ENCODE measurements at regions not wholly inside any gene's neighbourhood (a gene's known extent, or its start where the extent isn't known, plus 50 kb on each side); places are given as distances from the start of the nearest gene placed in this dataset.

GRCh38 chr11:110778343-110778742 is 66.1 kb upstream of the ARHGAP20 start:
- Histone ChIP-seq H2BK15ac (ENCODE audit: low read depth, low read length) (no peak overlapping the region), H3K79me2 (ENCODE audit: insufficient read depth, low read length) (no peaks in the 10 kb centered on the region), H3K23me2 (ENCODE audit: insufficient read length, low read depth, low read length, poor library complexity, severe bottlenecking) (no peaks in the 10 kb centered on the region), H3K27me3 (ENCODE audit: insufficient read depth, low read length) (no peaks in the 10 kb centered on the region), H2BK12ac (ENCODE audit: insufficient read length, low read depth, low read length) (no peak overlapping the region), H4K5ac (ENCODE audit: insufficient read length, low read depth, low read length) (no peak overlapping the region), H2AK5ac (ENCODE audit: insufficient read length, low read length) (no peak overlapping the region), H3K9me3 (ENCODE audit: control insufficient read depth, low read depth, low read length) (no peaks in the 10 kb centered on the region), H3K4me2 (ENCODE audit: insufficient read depth, insufficient read length, low read length) (no peak overlapping the region), H3K23ac (ENCODE audit: insufficient read length, low read depth, low read length) (no peak overlapping the region), H3K56ac (ENCODE audit: insufficient read length, low read depth, low read length) (no peak overlapping the region), H2BK5ac (ENCODE audit: insufficient read length, low read length) (no peak overlapping the region), H4K8ac (replicated peaks; ENCODE audit: insufficient read length, low read depth, low read length) (no peak overlapping the region), H4K91ac (ENCODE audit: insufficient read length, low read depth, low read length) (no peak overlapping the region), H2BK120ac (ENCODE audit: low read depth, low read length, poor library complexity, severe bottlenecking) (no peak overlapping the region), H3K27ac (ENCODE audit: insufficient read length, low read depth, low read length) (no peak overlapping the region), H2BK20ac (ENCODE audit: low read depth, low read length, poor library complexity, severe bottlenecking) (no peak overlapping the region), H3K4ac (ENCODE audit: low read depth, low read length) (no peak overlapping the region), H3K14ac (ENCODE audit: insufficient read depth, low read length) (no peak overlapping the region), H4K20me1 (ENCODE audit: control insufficient read depth, insufficient read depth, insufficient read length) (no peaks in the 10 kb centered on the region), H3K18ac (ENCODE audit: insufficient read length, low read depth, low read length) (no peak overlapping the region), H3K79me1 (ENCODE audit: insufficient read depth, low read depth, low read length, poor library complexity, severe bottlenecking) (no peaks in the 10 kb centered on the region), H2AFZ (ENCODE audit: low read length) (no peak overlapping the region), H3K9ac (ENCODE audit: extremely low read depth, insufficient read length, low read length) (no peak overlapping the region), H3T11ph (ENCODE audit: low read length) (no peak overlapping the region), H3K4me1 (ENCODE audit: insufficient read depth, low read length) (no peaks in the 10 kb centered on the region)
- WGBS (ENCODE audit: extremely low coverage, insufficient read length, low lambda C conversion rate): no CpG with 5 or more reads among the region's 1 CpG
- Mint-ChIP-seq H3K27me3 (ENCODE audit: low read depth) (no peaks in the 10 kb centered on the region), H3K4me3 (no peak overlapping the region), H3K4me1 (no peaks in the 10 kb centered on the region), H3K9me3 (peaks cover 0 to 2% of the 10 kb centered on the region in 2 experiments; a peak in 2 of 5 replicates), H3K36me3 (ENCODE audit: insufficient read depth in 1 of 3, low read depth in 3 of 3) (peaks cover 0 to 4% (median 0%) of the 10 kb centered on the region in 3 experiments; a peak in 1 of 7 replicates), H3K27ac (no peak overlapping the region)
- no peak for TF ChIP-seq CTCF (conservative IDR thresholded peaks at IDR 0.05)
- DNase-seq: no peak
